ENCODE measurements at regions not wholly inside any gene's neighbourhood (a gene's known extent, or its start where the extent isn't known, plus 50 kb on each side); places are given as distances from the start of the nearest gene placed in this dataset.

GRCh38 chr4:145347684-145348083, 134.0 kb upstream of the SMAD1 start:
- TF ChIP-seq POLR2AphosphoS5 (IDR thresholded peaks at IDR 0.05) (no peak), POLR2A (IDR thresholded peaks at IDR 0.05) (no peak)

Measured in stomach (tissue), 4 donors.